HG03097 (cell line): ENCODE measurements at regions not wholly inside any gene's neighbourhood (a gene's known extent, or its start where the extent isn't known, plus 50 kb on each side); places are given as distances from the start of the nearest gene placed in this dataset.
"Not testable (repeated sequence)": the region's sequence is repeated elsewhere in the genome, so short reads cannot be mapped to it uniquely, and the experiment has no call there.

Source experiments
- ATAC-seq: cut with Tn5 transposase; IDR thresholded peaks from one replicate; pipeline ENCODE4 v1.9.1; 2021; ENCODE audit not compliant: unreplicated experiment, low FRiP score

GRCh38 chr21:18705971-18706370 is 302.4 kb upstream of the TMPRSS15 start:
- no peak for ATAC-seq

- no peak for ATAC-seq
Measured at GRCh38 chr21:18711662-18712061, 308.1 kb upstream of the TMPRSS15 start.

DNA sequence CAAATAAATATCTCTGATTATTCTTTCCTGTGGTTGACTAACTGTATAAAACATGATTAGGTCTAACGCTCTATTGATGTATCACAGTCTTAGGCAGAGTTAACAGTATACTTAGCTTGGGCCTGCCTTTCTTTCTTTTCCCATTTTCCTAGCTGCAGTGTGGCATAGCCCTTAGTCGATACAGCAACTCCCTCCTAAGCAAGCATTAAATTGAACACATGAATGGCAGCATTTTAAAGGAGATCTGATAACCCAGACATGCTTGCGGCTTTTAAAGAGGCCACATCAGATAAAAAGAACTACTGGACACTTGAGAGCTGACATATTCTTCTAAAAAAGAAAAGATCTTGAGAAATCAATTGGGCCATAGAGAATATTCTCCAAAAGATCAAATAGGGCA is 312.0 kb upstream of the TMPRSS15 start:
- no peak for ATAC-seq

- ATAC-seq = no peak
Measured at GRCh38 chr21:18716578-18717138, 313.1 kb upstream of the TMPRSS15 start.

GRCh38 chr21:18722193-18722592 is 318.6 kb upstream of the TMPRSS15 start:
- ATAC-seq = no peak

DNA sequence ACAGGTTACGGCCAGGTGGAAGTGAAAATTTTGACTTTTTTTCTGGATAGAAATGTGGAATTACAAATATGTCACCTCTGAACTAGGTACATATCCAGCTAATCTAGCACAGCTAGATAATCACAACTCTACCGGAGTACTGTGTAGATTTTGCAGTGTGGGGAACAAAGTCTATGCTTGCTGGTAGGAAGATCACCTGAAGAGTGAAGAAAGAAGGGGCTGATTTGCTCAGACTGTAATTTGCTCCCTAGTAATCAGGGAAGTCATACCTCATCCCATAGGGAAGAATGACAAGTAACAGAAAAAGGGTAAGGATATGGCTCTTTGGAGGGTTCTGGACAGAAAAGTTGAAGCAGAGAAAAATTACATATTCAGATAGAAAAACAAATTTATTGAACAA is 319.6 kb upstream of the TMPRSS15 start:
- no peak for ATAC-seq

DNA sequence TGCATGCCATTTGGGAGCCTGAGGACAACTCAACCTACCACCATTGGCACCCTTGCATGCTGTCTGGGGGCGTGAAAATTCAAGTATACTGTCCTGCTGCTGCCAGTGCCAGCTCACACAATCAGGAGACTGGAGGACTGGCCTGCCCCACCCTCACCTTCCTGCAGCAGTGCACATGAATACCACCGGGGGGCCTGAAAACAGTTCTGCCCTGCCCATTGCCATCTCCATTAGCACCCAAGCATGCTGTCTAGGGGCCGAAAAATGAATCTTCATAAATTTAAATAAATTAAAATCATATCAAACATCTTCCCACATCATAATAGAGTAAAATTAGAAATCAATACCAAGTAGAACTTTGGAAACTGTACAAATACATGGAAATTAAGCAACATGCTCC is 322.1 kb upstream of the TMPRSS15 start:
- ATAC-seq = no peak

GRCh38 chr21:18741954-18742353 is 338.4 kb upstream of the TMPRSS15 start:
- no peak for ATAC-seq

- ATAC-seq = no peak
Measured at GRCh38 chr21:18743531-18743930, 339.9 kb upstream of the TMPRSS15 start.

DNA sequence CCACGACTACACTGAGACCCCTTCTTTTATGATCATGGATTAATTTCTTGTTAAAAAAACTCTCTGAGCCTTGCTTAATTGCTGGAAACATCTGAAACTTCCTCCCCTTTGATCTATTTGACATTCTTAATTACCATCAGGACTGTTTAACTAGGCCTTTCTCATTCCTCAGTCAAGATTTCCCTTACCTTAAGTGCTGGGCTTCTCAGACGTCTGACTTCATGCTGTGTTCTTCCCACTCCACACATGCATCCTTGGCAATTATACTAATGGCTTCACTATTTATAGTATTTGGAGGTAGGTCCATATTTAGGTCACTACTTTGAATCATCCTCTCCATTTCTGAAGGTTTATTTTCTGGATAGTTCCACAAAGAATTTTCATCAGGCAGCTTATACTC is 341.3 kb upstream of the TMPRSS15 start:
- ATAC-seq = no peak

GRCh38 chr21:18752894-18753293 is 349.3 kb upstream of the TMPRSS15 start:
- not testable (repeated sequence) for ATAC-seq

DNA sequence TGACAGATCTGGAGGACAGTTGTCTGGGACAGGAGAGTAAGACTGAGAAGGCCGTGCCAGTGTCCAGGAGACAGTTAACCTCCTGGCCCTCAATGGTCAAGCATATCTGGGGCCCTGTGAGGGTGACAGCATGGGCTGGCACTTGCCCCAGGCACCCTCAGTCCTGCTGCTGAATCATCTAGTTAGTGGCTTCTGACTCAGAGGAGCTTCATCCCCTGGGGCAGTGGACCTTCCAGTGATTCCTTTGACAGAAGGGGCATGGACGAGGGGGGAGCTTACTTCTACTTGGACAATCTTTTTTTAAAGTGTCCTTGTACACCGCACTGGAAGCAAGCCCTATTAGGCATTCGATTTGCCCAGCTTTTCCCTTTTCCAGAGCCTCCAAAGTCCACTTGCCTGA is 352.7 kb upstream of the TMPRSS15 start:
- not testable (repeated sequence) for ATAC-seq

- ATAC-seq = no peak
Measured at GRCh38 chr21:18759267-18759666, 355.7 kb upstream of the TMPRSS15 start.

- ATAC-seq = no peak
Measured at GRCh38 chr21:18759751-18760161, 356.2 kb upstream of the TMPRSS15 start.

- no peak for ATAC-seq
Measured at GRCh38 chr21:18760247-18760646, 356.7 kb upstream of the TMPRSS15 start.

DNA sequence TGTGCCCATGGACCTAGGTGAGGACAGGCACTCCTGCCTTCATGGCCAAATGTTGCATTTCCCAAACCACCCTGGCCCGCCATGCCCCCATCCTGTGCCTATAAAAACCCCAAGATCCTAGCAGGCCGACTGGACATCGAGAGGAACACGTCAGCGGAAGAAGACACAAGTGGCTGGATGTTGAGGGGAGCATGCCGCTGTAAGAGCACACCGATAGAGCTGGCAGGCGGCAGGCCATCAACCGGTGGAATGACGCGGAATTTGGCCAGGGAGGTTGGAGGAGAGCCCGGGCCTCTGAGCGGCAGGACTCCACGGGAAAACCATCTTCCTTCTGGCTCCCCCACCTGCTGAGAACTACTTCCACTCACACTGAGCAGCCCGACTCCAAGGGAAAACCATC is 361.1 kb upstream of the TMPRSS15 start:
- ATAC-seq = no peak

DNA sequence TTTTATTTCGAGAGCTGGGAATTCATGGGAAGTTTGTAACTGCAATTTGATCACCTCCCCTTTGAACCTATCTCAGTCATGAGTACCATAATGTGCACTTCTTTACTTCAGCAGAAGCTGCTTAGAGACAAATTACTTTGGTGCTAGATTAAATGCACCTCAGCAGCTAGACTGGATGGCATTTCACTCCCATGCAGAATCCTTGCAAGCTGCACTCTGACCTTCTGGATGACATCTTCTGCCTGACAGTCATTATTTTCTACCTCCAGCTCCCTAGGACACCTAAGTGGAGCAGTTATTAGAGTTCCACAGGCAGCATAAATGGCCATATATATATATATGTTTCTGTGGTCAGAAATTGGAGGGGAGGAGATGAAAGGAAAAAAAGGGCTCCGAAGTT is 366.0 kb upstream of the TMPRSS15 start:
- no peak for ATAC-seq

GRCh38 chr21:18771845-18772380 is 368.3 kb upstream of the TMPRSS15 start:
- no peak for ATAC-seq

GRCh38 chr21:18772404-18772803 is 368.8 kb upstream of the TMPRSS15 start:
- ATAC-seq = no peak

DNA sequence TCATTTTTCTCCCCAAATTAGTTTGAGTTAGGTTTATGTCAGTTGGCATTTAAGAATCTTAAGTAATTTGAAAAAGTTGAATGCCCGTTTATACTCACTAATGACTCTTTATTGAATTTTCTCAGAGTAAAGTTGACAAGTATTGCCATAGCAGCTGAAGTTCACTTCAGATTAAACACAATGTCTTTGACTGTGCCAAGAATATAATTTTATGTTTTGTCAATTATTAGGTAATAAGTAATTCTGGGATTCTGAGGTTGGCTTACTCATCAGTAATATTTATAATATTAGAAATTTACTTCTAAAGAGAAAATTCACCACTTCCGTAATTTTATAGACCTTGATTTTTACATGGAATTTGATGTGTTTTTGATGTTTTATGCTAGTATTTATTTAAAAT is 369.3 kb upstream of the TMPRSS15 start:
- ATAC-seq = no peak

DNA sequence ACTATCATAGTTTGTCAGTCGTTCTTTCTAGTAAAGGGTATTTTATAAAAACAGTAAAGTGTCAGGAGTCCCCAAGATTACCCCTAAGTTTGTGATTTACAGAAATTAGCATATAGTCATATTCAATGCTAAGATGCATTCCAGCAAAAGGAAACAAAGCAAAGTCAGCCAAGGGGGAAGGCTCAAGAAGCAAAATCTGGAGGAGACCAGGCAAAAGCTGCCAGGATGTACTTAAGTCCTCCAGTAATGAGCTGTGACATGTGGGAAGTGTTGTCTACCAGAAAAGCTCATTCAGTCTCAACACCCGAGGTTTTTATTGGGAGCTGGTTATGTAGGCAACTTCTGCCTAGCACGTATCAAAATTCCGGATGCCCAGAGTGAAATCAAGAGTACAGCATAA is 373.4 kb upstream of the TMPRSS15 start:
- no peak for ATAC-seq

- no peak for ATAC-seq
Measured at GRCh38 chr21:18782721-18783120, 379.1 kb upstream of the TMPRSS15 start.

- ATAC-seq = no peak
Measured at GRCh38 chr21:18801468-18801867, 397.9 kb upstream of the TMPRSS15 start.
